ENCODE measurements at regions not wholly inside any gene's neighbourhood (a gene's known extent, or its start where the extent isn't known, plus 50 kb on each side); places are given as distances from the start of the nearest gene placed in this dataset.
A peak's percentile ranks its signal among the peaks of the same experiment; 100 is the strongest.
"Not testable (repeated sequence)": the region's sequence is repeated elsewhere in the genome, so short reads cannot be mapped to it uniquely, and the experiment has no call there.

GRCh38 chr15:69554279-69554961 is 101.8 kb downstream of the RPLP1 start:
- DNase-seq, result no peak

GRCh38 chr15:69555080-69555479 is 102.5 kb downstream of the RPLP1 start:
- no peak for DNase-seq

- no peak for DNase-seq
Measured at GRCh38 chr15:69556344-69556743, 103.7 kb downstream of the RPLP1 start.

- DNase-seq, result no peak
Measured at GRCh38 chr15:69557020-69557706, 104.5 kb downstream of the RPLP1 start.

- no peak for DNase-seq
Measured at GRCh38 chr15:69557707-69558409, 105.2 kb downstream of the RPLP1 start.

- DNase-seq, result no peak
Measured at GRCh38 chr15:69559440-69560190, 107.0 kb downstream of the RPLP1 start.

- no peak for DNase-seq
Measured at GRCh38 chr15:69561071-69561784, 108.6 kb downstream of the RPLP1 start.

GRCh38 chr15:69562116-69562515 is 109.5 kb downstream of the RPLP1 start:
- no peak for DNase-seq

GRCh38 chr15:69562564-69562963 is 109.9 kb downstream of the RPLP1 start:
- DNase-seq, result no peak

- no peak for DNase-seq
Measured at GRCh38 chr15:69565066-69565655, 112.5 kb downstream of the RPLP1 start.

GRCh38 chr15:69567238-69567760 is 114.7 kb downstream of the RPLP1 start:
- DNase-seq, result not testable (repeated sequence)

GRCh38 chr15:69568173-69569009 is 115.8 kb downstream of the RPLP1 start:
- DNase-seq, result no peak

- DNase-seq, result no peak
Measured at GRCh38 chr15:69570454-69570853, 117.8 kb downstream of the RPLP1 start.

GRCh38 chr15:69570997-69571396 is 118.4 kb downstream of the RPLP1 start:
- no peak for DNase-seq

- DNase-seq, result not testable (repeated sequence)
Measured at GRCh38 chr15:69573278-69573677, 120.7 kb downstream of the RPLP1 start.

- DNase-seq, result no peak
Measured at GRCh38 chr15:69573815-69574475, 121.3 kb downstream of the RPLP1 start.

GRCh38 chr15:69574506-69574905 is 121.9 kb downstream of the RPLP1 start:
- DNase-seq, result no peak

GRCh38 chr15:69575387-69575786 is 122.8 kb downstream of the RPLP1 start:
- no peak for DNase-seq

- peak; percentile 62 for DNase-seq
Measured at GRCh38 chr15:69576035-69576526, 123.5 kb downstream of the RPLP1 start.

GRCh38 chr15:69576948-69577351 is 124.3 kb downstream of the RPLP1 start:
- no peak for DNase-seq
